ENCODE measurements at regions not wholly inside any gene's neighbourhood (a gene's known extent, or its start where the extent isn't known, plus 50 kb on each side); places are given as distances from the start of the nearest gene placed in this dataset.

- intact Hi-C loops (cut with micrococcal nuclease; ENCODE audit: unreplicated experiment) = loop anchor here (1.0 to 2.0 kb wide), 2 partner anchors 14 to 159 kb away; partner anchors contain the start of gene ZNF267
- BruUV-seq (replicated peaks) = TSS peak; percentile 46
- TF ChIP-seq CTCF (IDR thresholded peaks at IDR 0.05; ENCODE audit: insufficient read depth in 1 of 2, low read depth in 1 of 2, low read length in 1 of 2, severe bottlenecking in 1 of 2, unreplicated experiment in 1 of 2) = peak in 1 of 2 experiments; percentile 33
- CTCF ChIA-PET = no interaction called here
- POLR2A ChIA-PET = interaction anchor here (1.1 to 1.3 kb wide), 3 partner anchors 256 to 572 kb away, joined by 4 to 13 read pairs (median 7); partner anchors contain the start of gene FUS
- H3K9me3 Mint-ChIP-seq (ENCODE audit: unreplicated experiment) = no peaks in the 10 kb centered on the region
- H3K4me3 Mint-ChIP-seq (ENCODE audit: unreplicated experiment) = peak overlapping the region; percentile 99
- Histone ChIP-seq H3K9me3 (no peaks in the 10 kb centered on the region), H3K4me3 (ENCODE audit: low read depth, low read length) (peak overlapping the region; percentile 77), H3K36me3 (ENCODE audit: control insufficient read depth, insufficient read depth, low read length) (peaks cover 3% of the 10 kb centered on the region; the same call in 1 of the 2 replicates), H3K27me3 (replicated peaks; ENCODE audit: control insufficient read depth, insufficient read depth, low read length) (no peaks in the 10 kb centered on the region), H3K4me1 (no peaks in the 10 kb centered on the region)
- H3K27me3 Mint-ChIP-seq (ENCODE audit: insufficient read depth, unreplicated experiment) = no peaks in the 10 kb centered on the region
- peaks cover 53% of the 10 kb centered on the region for H3K36me3 Mint-ChIP-seq (ENCODE audit: insufficient read depth, unreplicated experiment)
- no peak for DNase-seq
- peak overlapping the region; percentile 100 for H3K27ac Mint-ChIP-seq (ENCODE audit: unreplicated experiment)
- peaks cover 12% of the 10 kb centered on the region for H3K4me1 Mint-ChIP-seq (ENCODE audit: low read depth, unreplicated experiment)
These were observed 159.4 kb upstream of the ZNF267 start for GRCh38 chr16:31713945-31714902.

GRCh38 chr16:31714903-31715504 is 158.6 kb upstream of the ZNF267 start:
- Mint-ChIP-seq H3K27me3 (ENCODE audit: insufficient read depth, unreplicated experiment) (no peaks in the 10 kb centered on the region), H3K4me3 (ENCODE audit: unreplicated experiment) (peak overlapping the region; percentile 99), H3K4me1 (ENCODE audit: low read depth, unreplicated experiment) (peaks cover 12% of the 10 kb centered on the region), H3K27ac (ENCODE audit: unreplicated experiment) (peak overlapping the region; percentile 100), H3K9me3 (ENCODE audit: unreplicated experiment) (no peaks in the 10 kb centered on the region), H3K36me3 (ENCODE audit: insufficient read depth, unreplicated experiment) (peaks cover 47% of the 10 kb centered on the region)
- H3K9me3 ChIP-seq = no peaks in the 10 kb centered on the region
- CTCF ChIA-PET = no interaction called here
- intact Hi-C loops (cut with micrococcal nuclease; ENCODE audit: unreplicated experiment) = no loop called here
- no TSS peak for BruUV-seq (replicated peaks)
- no peak for DNase-seq
- no peak overlapping the region for H3K4me3 ChIP-seq (ENCODE audit: low read depth, low read length)
- no peak for TF ChIP-seq CTCF (IDR thresholded peaks at IDR 0.05; ENCODE audit: insufficient read depth in 1 of 2, low read depth in 1 of 2, low read length in 1 of 2, severe bottlenecking in 1 of 2, unreplicated experiment in 1 of 2)
- H3K36me3 ChIP-seq (ENCODE audit: control insufficient read depth, insufficient read depth, low read length) = peaks cover 3% of the 10 kb centered on the region; the same call in 1 of the 2 replicates
- no peaks in the 10 kb centered on the region for H3K4me1 ChIP-seq
- POLR2A ChIA-PET = no interaction called here
- no peaks in the 10 kb centered on the region for H3K27me3 ChIP-seq (replicated peaks; ENCODE audit: control insufficient read depth, insufficient read depth, low read length)

GRCh38 chr16:31715915-31716314 is 157.7 kb upstream of the ZNF267 start:
- H3K36me3 ChIP-seq (ENCODE audit: control insufficient read depth, insufficient read depth, low read length) = peaks cover 3% of the 10 kb centered on the region; the same call in 1 of the 2 replicates
- ChIA-PET POLR2A (no interaction called here), CTCF (no interaction called here)

More at GRCh38 chr16:31715915-31716314, 157.7 kb upstream of the ZNF267 start:
- H3K36me3 Mint-ChIP-seq (ENCODE audit: insufficient read depth, unreplicated experiment) = peaks cover 43% of the 10 kb centered on the region
- no TSS peak for BruUV-seq (replicated peaks)
- no peaks in the 10 kb centered on the region for H3K27me3 Mint-ChIP-seq (ENCODE audit: insufficient read depth, unreplicated experiment)
- Histone ChIP-seq H3K27me3 (replicated peaks; ENCODE audit: control insufficient read depth, insufficient read depth, low read length) (no peaks in the 10 kb centered on the region), H3K9me3 (no peaks in the 10 kb centered on the region), H3K4me1 (no peaks in the 10 kb centered on the region), H3K4me3 (ENCODE audit: low read depth, low read length) (no peak overlapping the region)
- TF ChIP-seq CTCF (IDR thresholded peaks at IDR 0.05; ENCODE audit: insufficient read depth in 1 of 2, low read depth in 1 of 2, low read length in 1 of 2, severe bottlenecking in 1 of 2, unreplicated experiment in 1 of 2) = no peak
- H3K4me3 Mint-ChIP-seq (ENCODE audit: unreplicated experiment) = no peak overlapping the region
- peaks cover 12% of the 10 kb centered on the region for H3K4me1 Mint-ChIP-seq (ENCODE audit: low read depth, unreplicated experiment)
- no peaks in the 10 kb centered on the region for H3K9me3 Mint-ChIP-seq (ENCODE audit: unreplicated experiment)
- intact Hi-C loops (cut with micrococcal nuclease; ENCODE audit: unreplicated experiment) = no loop called here
- H3K27ac Mint-ChIP-seq (ENCODE audit: unreplicated experiment) = no peak overlapping the region
- no peak for DNase-seq
